A673 (cell line): ENCODE measurements at regions not wholly inside any gene's neighbourhood (a gene's known extent, or its start where the extent isn't known, plus 50 kb on each side); places are given as distances from the start of the nearest gene placed in this dataset.

Source experiments
- CTCF ChIP-seq: fragments of 300-800, 200-600 bp; sonication (generic); conservative IDR thresholded peaks from 2 replicates; pipeline ENCODE4 v1.5.1; 2017; ENCODE audit warnings: low read depth, mild to moderate bottlenecking, antibody characterized with exemption, low read length, moderate library complexity, mixed read lengths
- EZH2 ChIP-seq: fragments of 200-600 bp; sonication (generic); IDR thresholded peaks from 2 replicates; pipeline ENCODE4 v1.6.1; 2017; ENCODE audit warnings: borderline replicate concordance, low read depth, mild to moderate bottlenecking, mixed read lengths, antibody characterized with exemption, low read length; ENCODE audit not compliant: poor library complexity, severe bottlenecking

- TF ChIP-seq CTCF, result no peak
- TF ChIP-seq EZH2, result no peak
Observed at GRCh38 chr1:38151399-38151798, 104.8 kb upstream of the POU3F1 start.
